Activated CD4-positive, alpha-beta T cell treated with anti-CD3 and anti-CD28 coated beads for 1 hour (primary cell): ENCODE measurements at regions not wholly inside any gene's neighbourhood (a gene's known extent, or its start where the extent isn't known, plus 50 kb on each side); places are given as distances from the start of the nearest gene placed in this dataset.
"Not testable (repeated sequence)": the region's sequence is repeated elsewhere in the genome, so short reads cannot be mapped to it uniquely, and the experiment has no call there.

Experiments
- DNase-seq: peaks from one replicate; pipeline ENCODE4 v3.0.0-alpha.2; 2020

- no peak for DNase-seq
These were observed 54.2 kb upstream of the NFIA start for GRCh38 chr1:61028136-61028535.

GRCh38 chr1:61018068-61018467, 64.3 kb upstream of the NFIA start:
- not testable (repeated sequence) for DNase-seq

- DNase-seq, result no peak
These were observed 64.7 kb upstream of the NFIA start for GRCh38 chr1:61017651-61018050.

- no peak for DNase-seq
These were observed 68.3 kb upstream of the NFIA start for GRCh38 chr1:61013946-61014667.

GRCh38 chr1:61013189-61013945, 69.0 kb upstream of the NFIA start:
- DNase-seq, result no peak

GRCh38 chr1:61012341-61012761, 70.0 kb upstream of the NFIA start:
- no peak for DNase-seq

- DNase-seq, result no peak
These were observed 70.6 kb upstream of the NFIA start for GRCh38 chr1:61011561-61012263.

GRCh38 chr1:61007534-61008364, 74.6 kb upstream of the NFIA start:
- no peak for DNase-seq

- no peak for DNase-seq
These were observed 76.5 kb upstream of the NFIA start for GRCh38 chr1:61005614-61006580.

GRCh38 chr1:61004262-61005003, 77.9 kb upstream of the NFIA start:
- DNase-seq, result no peak

GRCh38 chr1:61000327-61000726, 82.0 kb upstream of the NFIA start:
- DNase-seq, result no peak

GRCh38 chr1:60998786-60999185, 83.6 kb upstream of the NFIA start:
- DNase-seq, result no peak

- DNase-seq, result no peak
These were observed 87.4 kb upstream of the NFIA start for GRCh38 chr1:60994828-60995492.

- no peak for DNase-seq
These were observed 88.0 kb upstream of the NFIA start for GRCh38 chr1:60994369-60994768.

- DNase-seq, result no peak
These were observed 90.2 kb upstream of the NFIA start for GRCh38 chr1:60992165-60992564.

GRCh38 chr1:60990714-60991090, 91.7 kb upstream of the NFIA start:
- no peak for DNase-seq

GRCh38 chr1:60989749-60990713, 92.3 kb upstream of the NFIA start:
- DNase-seq, result no peak

- no peak for DNase-seq
These were observed 93.5 kb upstream of the NFIA start for GRCh38 chr1:60988891-60989290.

- DNase-seq, result no peak
These were observed 94.5 kb upstream of the NFIA start for GRCh38 chr1:60987904-60988303.
